NCI-H748 (cell line): ENCODE measurements at regions not wholly inside any gene's neighbourhood (a gene's known extent, or its start where the extent isn't known, plus 50 kb on each side); places are given as distances from the start of the nearest gene placed in this dataset.

ENCODE experiments used
- DNase-seq: peaks from one replicate; lab custom pipeline; 2025; ENCODE audit not compliant: unreplicated experiment; lab: John Stamatoyannopoulos, UW

GRCh38 chr14:101473045-101473729 is 88.1 kb upstream of the DIO3 start:
- no peak for DNase-seq

- no peak for DNase-seq
Measured at GRCh38 chr14:101473795-101474562, 87.3 kb upstream of the DIO3 start.

DNA sequence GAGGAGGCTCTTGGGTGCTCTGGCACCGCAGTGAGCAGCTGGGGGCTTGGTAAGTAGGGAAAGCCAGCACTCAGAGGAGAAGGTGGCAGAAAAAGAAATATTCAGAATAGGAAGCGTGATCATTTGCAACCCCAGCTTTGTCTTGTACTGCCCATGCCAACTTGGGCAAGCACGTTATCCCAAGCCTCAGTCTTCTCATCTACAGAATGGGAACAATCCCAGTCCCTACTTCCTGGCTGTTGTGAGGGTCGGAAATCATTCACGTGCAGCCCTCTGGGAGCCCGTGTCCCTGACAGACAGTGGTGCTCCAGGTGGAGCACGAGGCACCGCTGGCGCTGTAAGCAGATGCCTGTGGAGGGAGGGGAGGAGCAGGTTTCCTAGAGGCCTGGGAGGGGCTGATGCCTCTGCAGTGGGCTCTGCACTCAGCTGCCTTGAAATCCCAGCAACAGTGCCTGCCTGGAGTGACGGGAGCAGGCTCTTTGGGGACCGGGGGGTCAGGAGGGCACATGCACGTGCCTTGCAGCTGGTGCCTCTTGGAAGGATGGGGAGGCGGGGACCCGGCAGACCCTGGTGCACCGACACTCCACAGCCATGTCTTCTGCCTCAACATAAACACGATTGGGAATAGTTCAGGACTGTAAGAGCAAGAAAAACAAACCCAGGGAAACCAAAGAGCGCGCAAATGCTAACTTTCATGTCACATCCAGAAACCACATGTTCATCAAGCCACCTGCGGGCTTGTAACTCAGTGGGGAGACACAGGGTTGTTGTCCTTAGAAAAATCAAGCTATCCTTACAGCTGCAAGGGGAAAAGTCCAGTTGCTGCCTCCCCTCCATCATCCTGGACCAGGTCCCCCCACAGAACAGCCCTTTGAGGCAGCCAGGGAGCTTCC is 86.5 kb upstream of the DIO3 start:
- no peak for DNase-seq

DNA sequence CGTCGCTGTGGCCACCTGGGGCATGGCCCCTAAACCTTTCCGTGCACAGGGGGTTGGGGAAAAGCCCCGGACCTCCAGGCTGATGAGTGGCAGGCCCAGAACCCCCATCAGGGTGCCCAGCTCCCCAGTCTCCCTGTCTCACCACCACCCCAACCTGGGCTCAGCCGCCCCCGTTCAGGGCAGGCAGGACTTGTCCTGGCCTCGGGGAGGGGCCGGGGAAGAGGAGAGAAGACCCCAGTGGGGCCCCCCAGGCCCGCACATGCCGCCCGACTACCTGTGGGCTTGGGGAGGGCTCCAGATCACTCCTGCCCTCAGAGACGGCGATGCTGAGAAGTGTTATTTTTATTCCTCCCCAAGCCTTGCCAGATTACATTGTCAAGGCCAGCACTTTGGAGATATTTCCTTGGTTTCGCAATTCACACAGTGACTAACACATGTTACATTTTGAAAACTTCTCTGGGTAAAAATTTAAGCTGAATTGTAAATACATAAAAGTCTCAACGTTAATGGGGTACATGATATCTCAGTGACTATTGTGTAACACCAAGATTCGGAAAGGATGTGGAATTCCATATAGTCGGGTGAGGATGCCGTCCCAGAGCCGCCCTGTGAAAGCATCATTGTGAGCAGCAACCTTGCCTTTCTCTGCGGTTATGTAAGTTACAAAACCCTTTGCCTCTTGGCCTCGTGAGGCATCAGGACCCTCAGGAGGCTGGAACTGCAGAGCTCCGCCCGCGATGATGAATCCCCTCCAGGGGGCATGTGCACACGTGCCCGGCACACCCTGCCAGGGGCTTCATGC is 85.6 kb upstream of the DIO3 start:
- no peak for DNase-seq

DNA sequence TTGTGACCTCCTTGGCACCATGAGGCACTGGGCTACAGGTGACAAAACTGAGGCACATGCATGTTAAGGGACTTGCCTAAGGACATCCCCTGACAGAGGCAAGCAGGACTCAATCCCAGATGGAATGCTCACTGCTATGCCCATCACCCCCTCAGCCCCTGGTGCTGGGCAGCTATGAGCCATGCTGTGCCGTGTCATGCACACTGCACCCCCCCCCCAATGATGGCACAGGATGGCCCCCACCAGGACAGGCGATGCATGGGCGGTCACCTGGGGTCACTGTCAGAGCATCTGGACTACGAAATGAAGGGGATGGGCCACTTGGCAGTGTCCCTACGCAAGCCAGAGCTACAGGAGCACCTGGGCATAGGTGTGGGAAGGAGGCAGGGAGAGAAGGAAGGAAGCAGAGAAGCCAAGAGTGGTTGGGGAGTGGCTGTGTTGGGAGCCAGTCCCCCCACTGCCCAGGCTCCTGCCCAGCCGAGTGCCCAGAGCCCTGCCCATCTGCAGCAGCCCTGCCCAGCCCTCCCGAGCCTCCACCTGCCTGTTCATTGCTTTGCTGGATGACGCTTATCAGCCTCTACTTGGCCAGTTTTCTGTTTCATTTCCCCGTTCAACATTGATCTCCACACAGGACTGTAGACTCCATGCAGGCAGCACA is 84.9 kb upstream of the DIO3 start:
- DNase-seq = no peak

GRCh38 chr14:101476916-101477553 is 84.3 kb upstream of the DIO3 start:
- peak; percentile 89 for DNase-seq

DNA sequence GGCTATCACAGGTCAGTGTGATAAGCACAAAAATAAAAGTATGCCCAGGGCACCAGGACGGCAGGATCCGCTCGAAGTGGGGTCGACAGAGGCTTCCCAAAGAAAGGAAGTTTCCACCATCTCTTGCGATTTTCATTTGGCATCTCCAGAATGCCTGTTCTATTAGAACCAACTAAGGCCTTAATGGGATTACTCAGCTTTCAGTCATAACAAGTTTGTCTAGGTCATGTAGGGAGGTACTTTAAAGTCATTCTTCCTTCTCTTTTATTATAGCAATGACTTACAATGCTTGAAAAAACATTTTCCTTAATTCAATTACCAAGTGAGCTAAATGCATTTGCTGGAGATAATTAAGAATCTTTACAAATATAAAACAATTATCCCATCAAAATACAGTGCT is 83.6 kb upstream of the DIO3 start:
- DNase-seq = no peak

- DNase-seq = no peak
Measured at GRCh38 chr14:101478096-101478495, 83.2 kb upstream of the DIO3 start.

DNA sequence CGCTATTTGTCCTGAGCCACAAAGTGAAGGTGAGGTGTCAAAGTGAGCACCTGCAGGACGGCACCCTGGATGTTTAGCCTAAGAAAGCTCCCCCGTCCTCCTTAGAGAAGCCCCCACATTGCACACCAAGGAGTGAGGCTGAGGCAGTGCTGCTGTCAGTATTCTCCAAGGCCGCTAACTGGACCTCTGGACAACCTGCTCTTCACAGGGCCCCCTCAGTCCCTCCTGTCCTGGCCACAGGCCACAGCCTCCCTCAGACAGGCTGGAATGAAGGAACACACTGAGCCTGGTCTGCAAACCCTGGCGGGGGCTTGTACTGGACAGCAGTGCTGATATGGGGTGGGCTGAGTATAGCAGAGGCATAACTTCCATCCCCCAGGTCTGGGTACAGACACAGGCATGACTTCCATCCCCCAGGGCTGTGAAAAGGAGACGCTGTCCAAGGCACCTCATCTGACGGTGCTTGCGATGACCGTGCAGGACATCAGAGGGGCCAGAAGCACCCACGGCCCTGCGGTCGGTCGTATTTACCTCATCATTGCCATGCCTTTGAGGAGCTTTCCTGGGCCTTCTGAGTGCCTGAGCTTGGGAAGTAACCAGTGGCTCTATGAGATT is 82.4 kb upstream of the DIO3 start:
- no peak for DNase-seq

- DNase-seq = no peak
Measured at GRCh38 chr14:101480022-101480746, 81.1 kb upstream of the DIO3 start.

DNA sequence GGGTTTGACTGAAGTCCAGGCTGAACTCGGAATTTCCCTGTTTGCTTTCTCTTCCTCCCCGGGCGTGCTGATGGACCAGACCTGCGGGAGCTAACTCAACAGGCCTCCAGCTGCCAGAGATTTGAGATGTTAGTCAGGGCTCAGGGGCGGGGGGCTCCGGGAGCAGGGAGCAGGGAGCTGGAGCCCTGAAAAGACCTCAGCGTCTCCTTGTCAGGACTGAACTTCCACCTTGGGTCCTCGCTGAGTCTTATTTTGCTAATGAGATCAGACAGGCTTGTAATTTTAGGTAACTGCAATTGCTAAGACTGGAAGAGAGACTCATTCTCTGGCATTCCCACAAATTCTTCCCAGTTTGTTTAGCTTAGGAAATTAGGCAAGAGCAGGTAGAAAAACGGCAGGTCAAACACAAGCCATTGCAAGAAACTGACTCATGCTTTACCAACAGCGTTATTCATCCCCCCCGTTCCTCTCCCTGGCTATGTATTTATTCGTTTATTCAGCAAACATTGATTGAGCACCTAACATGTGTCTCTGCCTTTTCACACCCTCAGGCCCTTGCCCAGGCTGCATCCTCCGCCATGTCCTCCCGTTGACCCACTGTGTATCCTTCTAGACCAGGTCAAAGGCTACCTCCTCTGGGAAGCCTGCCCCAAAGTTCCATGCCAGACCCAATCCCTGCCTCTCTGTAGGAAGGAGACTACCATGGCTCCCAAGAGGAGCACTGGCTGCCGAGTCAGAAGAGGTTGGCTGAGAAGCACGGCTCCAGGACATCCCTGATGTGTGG is 80.4 kb upstream of the DIO3 start:
- DNase-seq = no peak

DNA sequence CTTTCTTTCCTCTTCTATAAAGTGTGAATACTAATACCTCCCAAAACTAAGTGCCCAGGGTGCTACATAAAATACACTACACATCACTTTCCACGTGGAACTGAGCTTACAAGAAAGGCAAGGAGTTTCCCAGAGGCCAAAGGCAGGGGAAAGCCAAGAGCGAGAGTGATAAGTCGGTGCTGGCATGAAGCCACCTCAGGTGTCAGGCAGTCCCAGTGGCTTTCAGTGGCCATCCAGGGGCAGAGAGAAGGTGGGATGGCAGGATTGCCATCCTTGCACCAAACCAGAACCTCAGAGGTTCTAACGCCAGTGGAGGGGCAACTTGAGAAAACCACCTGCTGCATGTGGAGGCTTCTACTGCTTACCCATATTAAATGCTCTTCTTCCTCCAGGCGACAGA is 79.7 kb upstream of the DIO3 start:
- no peak for DNase-seq

DNA sequence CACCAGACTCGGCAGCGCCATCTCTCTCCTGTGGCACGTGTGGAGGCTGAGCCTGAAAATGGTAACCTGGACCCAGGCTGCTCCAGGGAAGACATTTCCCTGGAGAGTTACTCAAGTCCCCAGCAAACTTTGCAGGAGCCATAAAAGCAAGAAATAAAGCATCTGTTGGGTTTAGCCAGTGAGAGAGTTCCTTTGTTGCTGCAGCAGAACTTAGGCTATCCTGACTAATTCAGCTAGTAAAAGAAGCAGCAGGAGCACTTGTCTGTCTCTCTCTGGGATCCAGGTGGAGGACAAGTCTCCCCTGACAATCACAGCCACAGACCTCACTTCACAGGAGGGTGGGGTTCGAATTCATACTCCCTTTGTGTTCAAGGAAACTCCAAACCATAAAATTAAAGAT is 79.2 kb upstream of the DIO3 start:
- DNase-seq = no peak

DNA sequence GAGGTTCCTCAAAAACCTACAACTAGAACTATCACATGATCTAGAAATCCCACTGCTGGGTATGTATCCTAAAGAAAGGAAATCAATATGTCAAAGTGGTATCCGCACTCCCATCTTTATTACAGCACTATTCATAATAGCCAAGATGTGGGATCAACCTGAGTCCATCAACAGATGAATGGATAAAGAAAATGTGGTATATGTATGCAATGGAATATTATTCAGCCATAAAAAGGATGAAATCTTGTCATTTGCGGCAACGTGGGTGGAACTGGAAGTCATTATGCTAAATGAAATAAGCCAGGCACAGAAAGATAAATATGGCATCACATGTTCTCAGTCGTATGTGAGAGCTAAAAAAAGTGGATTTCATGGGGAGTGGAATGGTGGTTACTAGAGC is 77.5 kb upstream of the DIO3 start:
- no peak for DNase-seq

DNA sequence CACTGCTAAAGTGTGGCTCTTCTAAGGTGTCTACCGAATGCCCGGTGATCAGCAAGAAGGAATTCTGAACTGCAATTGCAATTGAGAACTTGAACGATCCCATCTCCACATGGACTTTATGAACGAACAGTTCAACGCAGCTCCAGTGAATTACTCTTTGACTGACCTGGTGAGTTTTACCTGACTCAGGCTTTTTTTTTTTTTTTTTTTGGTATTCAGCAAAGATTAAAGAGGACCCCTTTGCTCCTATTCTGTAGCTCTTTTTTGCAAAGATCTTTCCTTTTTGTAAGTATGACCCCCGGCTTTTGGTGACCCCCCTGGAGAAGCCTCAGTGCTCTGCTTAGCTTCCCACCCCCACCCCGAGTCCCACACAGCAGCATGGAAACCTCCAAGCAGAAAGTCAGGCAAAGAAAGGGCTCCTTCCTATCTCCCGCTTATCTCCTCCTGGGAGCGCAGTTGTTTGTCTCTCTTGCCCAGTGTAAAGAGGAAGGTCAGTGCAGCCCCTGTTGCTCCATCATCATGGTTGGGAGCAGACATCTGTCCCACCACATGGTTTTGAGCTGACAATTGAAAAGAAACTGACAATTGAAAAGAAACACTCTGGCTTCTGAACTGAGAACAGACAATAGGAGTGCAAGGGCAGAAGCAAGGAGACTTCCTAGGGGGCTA is 72.1 kb upstream of the DIO3 start:
- no peak for DNase-seq

GRCh38 chr14:101490771-101491170 is 70.5 kb upstream of the DIO3 start:
- DNase-seq = no peak

- DNase-seq = no peak
Measured at GRCh38 chr14:101491841-101492240, 69.5 kb upstream of the DIO3 start.

DNA sequence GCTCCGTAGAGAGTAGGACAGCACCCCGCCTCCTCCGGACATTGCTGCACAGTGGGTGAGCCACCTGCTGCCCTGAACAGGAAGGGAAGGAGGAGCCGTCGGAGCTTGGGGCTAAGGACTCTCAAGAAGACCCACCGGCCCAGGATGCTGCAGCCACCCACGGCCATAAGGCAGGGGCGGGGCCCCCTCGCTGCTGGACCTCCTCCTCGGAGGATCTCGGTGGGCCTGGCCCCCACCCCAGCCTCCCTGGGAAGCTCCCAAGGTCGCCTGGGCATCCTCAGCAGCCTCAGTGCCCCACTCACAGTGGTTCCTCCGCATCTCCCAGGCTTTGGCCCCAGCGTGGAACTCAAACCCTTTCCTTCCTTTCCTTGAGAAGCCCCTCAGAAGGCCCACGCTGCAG is 68.6 kb upstream of the DIO3 start:
- no peak for DNase-seq
